ENCODE measurements at regions not wholly inside any gene's neighbourhood (a gene's known extent, or its start where the extent isn't known, plus 50 kb on each side); places are given as distances from the start of the nearest gene placed in this dataset.

GRCh38 chr4:85246055-85246454, 228.9 kb upstream of the ARHGAP24 start:
- no peak for DNase-seq (ENCODE audit: low read depth)
- TF ChIP-seq CTCF (conservative IDR thresholded peaks at IDR 0.05; ENCODE audit: low read depth, low read length), result no peak
- H3K4me3 ChIP-seq (ENCODE audit: low read depth, low read length), result no peak overlapping the region

- no peak for DNase-seq (ENCODE audit: low read depth)
- TF ChIP-seq CTCF (conservative IDR thresholded peaks at IDR 0.05; ENCODE audit: low read depth, low read length), result no peak
- H3K4me3 ChIP-seq (ENCODE audit: low read depth, low read length), result no peak overlapping the region
These were observed 224.1 kb upstream of the ARHGAP24 start for GRCh38 chr4:85250852-85251251.

- DNase-seq (ENCODE audit: low read depth), result no peak
- no peak overlapping the region for H3K4me3 ChIP-seq (ENCODE audit: low read depth, low read length)
- no peak for TF ChIP-seq CTCF (conservative IDR thresholded peaks at IDR 0.05; ENCODE audit: low read depth, low read length)
These were observed 217.1 kb upstream of the ARHGAP24 start for GRCh38 chr4:85257817-85258370.

- no peak for DNase-seq (ENCODE audit: low read depth)
- TF ChIP-seq CTCF (conservative IDR thresholded peaks at IDR 0.05; ENCODE audit: low read depth, low read length), result no peak
These were observed 214.9 kb upstream of the ARHGAP24 start for GRCh38 chr4:85260064-85260463.

GRCh38 chr4:85265234-85265633, 209.7 kb upstream of the ARHGAP24 start:
- no peak for TF ChIP-seq CTCF (conservative IDR thresholded peaks at IDR 0.05; ENCODE audit: low read depth, low read length)
- no peak for DNase-seq (ENCODE audit: low read depth)
- H3K4me3 ChIP-seq (ENCODE audit: low read depth, low read length), result no peak overlapping the region

More at GRCh38 chr4:85260064-85260463, 214.9 kb upstream of the ARHGAP24 start:
- no peak overlapping the region for H3K4me3 ChIP-seq (ENCODE audit: low read depth, low read length)

- TF ChIP-seq CTCF (conservative IDR thresholded peaks at IDR 0.05; ENCODE audit: low read depth, low read length), result no peak
- no peak overlapping the region for H3K4me3 ChIP-seq (ENCODE audit: low read depth, low read length)
- DNase-seq (ENCODE audit: low read depth), result no peak
These were observed 206.8 kb upstream of the ARHGAP24 start for GRCh38 chr4:85268188-85268587.

GRCh38 chr4:85268961-85269360, 206.0 kb upstream of the ARHGAP24 start:
- DNase-seq (ENCODE audit: low read depth), result no peak
- TF ChIP-seq CTCF (conservative IDR thresholded peaks at IDR 0.05; ENCODE audit: low read depth, low read length), result no peak
- no peak overlapping the region for H3K4me3 ChIP-seq (ENCODE audit: low read depth, low read length)

Data from epithelial cell of proximal tubule (primary cell).